Suppressor macrophage treated with lipopolysaccharide for 1 hour (primary cell): ENCODE measurements at regions not wholly inside any gene's neighbourhood (a gene's known extent, or its start where the extent isn't known, plus 50 kb on each side); places are given as distances from the start of the nearest gene placed in this dataset.
A peak's percentile ranks its signal among the peaks of the same experiment; 100 is the strongest.
"Not testable (repeated sequence)": the region's sequence is repeated elsewhere in the genome, so short reads cannot be mapped to it uniquely, and the experiment has no call there.

Experiments
- DNase-seq, 3 donors: peaks; one replicate each; pipeline ENCODE4 v3.0.0-alpha.2; 2020 to 2022

DNA sequence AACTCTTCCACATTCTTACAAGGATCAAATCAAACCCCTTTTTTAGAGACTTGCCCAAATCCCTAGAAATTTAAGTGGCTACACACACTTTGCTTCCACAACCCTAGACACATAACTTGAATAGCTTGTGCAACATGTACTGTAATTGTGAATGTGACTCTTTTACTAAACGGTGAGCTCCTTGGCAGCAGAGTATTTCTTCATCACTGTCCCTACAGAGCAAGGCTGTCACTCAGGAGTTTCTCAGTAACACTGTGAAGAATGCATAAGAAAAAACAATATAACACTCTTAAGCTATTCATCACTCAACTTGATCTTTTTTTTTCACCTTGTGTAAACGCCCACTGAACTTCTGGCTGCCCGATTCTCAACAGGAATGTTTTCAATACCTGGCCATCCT, 53.8 kb upstream of the ADAMTS18 start:
- no peak for DNase-seq

DNA sequence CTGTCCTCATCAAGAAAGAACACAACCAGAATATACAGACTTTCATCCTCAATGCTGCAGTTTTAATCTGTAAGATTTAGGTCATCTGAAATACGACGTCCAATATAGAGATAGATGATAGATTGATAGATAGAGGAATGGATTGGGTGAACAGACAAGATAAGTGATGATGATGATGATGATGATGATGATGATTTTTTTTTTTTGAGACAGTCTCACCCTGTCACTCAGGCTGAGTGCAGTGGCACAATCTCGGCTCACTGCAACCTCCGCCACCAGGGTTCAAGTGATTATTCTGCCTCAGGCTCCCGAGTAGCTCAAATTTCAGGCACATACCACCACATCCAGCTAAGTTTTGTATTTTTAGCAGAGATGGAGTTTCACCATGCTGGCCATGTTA, 56.3 kb upstream of the ADAMTS18 start:
- DNase-seq: no peak

DNA sequence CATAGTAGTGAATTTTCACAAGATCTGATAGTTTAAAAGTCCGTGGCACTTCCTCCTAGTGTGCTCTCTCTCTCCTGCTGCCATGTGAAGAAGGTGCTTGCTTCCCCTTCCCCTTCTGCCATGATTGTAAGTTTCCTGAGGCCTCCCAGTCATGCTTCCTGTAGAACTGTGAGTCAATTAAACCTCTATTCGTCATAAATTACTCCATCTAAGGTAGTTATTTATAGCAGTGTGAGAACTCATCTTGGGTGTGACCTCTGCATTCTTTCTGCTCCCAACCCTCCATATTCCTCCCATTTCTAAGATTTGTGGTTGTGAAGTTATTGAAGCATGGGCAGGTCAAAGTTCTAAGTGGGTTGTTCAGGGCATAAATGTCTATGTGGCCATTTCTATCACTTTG, 62.1 kb upstream of the ADAMTS18 start:
- no peak for DNase-seq

DNA sequence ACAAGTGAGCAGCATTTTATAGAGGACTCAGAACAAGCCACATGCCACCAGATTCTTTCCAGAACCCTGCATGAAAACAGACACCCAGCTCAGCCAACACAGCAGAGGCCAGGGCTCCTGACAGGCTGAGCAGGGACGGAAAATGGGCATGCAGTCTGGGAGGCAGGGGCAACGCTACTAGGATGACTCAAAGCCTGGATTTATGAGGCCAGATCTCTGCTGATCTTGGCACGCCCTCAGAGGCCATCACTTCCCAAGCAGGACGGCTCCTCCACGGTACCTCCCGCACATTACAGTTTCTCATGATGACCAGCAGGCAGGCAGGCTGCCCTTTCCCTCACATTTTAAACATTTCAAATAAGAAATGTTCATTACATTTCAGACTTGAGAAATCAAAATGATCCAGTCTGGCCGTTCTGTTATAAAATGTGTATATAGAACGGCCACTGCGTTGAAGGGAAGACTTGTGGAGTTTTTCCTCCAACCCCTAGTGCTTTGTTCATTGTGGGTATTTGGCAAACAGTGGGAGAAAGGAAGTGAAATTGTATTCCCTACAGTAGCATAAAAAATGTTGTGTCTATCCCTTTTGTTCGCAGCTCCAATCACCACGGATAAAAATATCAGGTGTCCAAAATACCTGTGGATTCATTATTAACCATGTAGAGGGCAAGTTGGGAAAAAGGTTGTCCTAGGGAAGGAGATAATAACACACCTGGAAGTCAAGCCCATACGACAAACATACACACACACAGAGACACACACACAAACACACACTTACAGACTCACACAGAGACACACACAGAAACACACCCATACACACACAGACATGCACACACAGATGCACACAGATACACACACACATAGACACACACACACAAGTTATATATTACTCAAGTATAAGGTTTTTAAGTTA, 64.8 kb upstream of the ADAMTS18 start:
- no peak for DNase-seq

DNA sequence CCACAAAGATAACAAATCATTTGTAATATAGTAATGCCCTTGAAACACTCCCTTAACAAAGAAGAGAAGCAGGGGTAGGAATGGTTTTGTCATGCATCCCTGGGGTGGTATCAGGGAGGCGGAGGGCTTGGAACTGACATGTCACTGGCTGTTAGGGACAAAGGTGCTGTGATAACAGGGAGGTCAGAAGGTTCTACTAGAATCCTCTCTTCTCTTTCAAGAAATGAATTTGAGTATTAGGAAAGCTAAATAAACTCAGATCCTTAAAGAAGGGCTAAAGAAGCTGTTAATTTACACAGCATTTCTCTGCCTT, 65.4 kb upstream of the ADAMTS18 start:
- DNase-seq: no peak

DNA sequence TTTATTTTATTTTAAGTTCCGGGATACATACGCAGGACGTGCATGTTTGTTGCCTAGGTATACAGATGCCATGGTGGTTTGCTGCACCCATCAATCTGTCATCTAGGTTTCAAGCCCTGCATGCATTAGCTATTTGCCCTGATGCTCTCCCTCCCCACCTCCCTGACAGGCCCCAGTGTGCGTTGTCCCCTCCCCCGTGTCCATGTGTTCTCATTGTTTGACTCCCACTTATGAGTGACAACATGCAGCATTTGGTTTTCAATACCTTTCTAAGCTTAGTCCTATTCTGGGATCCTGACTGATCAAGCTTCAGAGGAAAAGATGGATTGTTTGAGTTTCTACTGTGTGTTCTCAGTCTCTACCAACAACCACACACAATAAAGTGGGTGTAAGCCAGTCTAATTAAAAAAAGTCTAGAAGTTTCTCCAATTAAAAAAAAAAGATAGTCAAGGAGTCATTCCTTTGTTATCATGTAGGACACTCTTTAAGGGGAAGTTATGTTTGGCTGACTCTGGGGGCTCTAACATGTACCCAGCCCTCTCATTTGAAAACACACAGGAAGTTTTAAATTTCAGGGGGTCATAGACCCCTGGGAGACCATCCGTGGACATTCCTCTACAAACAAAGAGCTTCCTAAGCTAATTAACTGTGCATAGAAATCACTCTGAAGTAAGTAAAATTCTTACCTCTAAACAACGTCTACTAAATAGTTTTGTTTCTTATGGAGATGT, 66.3 kb upstream of the ADAMTS18 start:
- no peak for DNase-seq

DNA sequence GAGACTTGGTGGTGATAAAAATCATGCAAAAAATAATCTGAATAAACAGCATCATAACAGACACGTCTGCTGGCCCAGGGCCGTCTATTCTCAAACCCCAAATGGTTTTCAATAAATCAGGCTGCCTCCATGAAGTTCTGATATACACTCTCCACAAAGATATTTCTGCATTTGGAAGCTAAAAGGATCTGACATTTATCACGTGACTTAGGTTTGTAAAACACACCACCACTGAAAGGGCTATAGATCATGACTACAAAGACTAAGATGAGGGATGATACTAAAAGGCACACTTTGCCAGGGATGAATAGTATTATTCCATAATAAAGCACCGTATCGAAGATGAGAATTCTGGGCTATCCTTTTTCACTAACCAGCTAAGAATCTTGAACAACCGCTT, 67.6 kb upstream of the ADAMTS18 start:
- DNase-seq: no peak

DNA sequence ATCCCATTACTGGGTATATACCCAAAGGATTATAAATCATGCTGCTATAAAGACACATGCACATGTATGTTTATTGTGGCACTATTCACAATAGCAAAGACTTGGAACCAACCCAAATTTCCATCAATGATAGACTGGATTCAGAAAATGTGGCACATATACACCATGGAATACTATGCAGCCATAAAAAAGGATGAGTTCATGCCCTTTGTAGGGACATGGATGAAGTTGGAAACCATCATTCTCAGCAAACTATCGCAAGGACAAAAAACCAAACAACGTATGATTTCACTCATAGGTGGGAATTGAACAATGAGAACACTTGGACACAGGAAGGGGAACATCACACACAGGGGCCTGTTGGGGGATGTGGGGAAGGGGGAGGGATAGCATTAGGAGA, 71.7 kb upstream of the ADAMTS18 start:
- DNase-seq: not testable (repeated sequence)

DNA sequence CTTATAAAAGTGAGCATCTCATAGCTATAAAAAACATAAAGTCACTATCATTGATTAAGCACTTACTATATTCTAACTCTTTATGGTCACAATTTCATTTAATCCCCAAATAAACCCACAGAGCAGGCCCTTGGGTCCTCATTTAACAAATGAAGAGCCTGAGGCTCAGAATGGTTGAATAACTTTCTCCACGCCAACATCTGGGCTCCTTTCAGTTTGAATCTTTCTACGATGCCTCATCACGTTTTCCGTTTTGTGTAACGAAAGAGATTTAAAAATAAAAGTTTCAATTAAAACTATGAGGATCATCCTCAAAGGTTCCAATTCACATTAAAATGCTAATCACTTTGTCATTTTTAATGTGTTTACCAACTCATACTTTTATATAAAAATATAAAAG, 74.2 kb upstream of the ADAMTS18 start:
- DNase-seq: no peak

DNA sequence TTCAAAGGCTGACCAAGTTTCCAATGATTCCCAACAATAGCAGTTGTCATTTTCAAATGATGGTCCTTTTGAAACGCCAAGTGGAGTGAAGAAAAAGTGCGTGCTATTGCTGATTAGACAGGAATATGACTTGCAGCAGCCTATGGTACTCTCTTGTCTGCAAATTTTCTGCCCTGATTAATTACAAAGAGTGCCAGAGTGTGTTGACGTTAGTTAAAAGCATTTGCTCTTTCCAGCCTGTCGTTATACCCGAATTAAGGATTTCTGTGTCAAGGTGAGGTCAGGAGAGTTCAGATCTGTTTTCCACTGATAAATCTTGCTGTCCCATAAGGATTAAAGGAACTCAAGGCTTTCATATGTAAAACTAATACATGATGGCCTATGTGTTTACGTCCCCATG, 75.0 kb upstream of the ADAMTS18 start:
- no peak for DNase-seq

DNA sequence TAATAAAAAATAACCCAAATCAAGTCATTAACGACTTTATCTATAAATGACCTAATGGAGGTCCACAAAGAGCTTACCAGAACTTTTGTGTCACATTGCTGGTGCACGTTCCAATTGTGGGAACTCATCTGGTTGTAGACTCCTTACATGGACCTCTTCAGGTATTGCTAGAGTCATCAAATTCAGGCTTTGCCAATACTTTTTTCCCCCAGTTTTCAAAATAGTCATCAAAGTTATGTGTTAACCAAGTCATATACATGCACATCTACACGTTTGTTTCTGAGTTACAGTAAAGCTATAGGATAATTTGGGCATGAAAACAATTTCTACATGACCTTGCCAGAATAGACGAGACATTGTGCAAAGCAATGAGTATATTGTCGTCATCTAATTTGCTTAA, 76.2 kb upstream of the ADAMTS18 start:
- no peak for DNase-seq

DNA sequence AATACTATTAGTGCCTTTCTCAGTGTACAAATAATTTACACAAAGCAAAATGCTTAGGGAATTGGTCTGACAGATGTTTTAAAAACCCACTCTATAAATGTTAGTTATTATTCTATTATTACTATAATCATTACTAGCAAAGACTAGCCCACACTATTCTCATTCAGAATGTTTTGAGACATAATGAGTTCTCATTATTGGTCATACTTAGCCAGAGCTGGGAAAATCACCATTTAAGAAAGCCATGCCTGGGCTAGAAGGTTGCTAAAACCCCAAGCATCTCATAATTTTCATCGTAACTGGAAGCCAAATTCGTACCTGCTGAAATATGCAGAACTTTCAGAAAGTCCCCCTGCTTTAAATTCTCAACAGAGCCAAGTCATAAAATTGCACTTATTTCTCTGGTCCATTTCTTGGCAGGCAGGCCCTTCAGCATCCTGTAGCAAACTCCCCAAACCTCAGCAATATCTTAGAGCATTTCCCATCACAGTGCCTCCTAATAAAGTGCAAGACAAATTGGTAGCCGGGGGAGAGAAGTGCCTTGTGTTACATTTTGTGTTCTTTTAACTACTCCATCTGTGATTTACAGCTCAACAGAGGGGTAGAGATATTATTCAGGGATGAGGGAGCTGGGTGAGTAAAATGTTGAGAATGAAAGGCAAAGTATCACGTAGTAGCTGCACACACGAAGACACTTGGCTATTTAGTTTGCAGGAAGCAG, 79.8 kb upstream of the ADAMTS18 start:
- no peak for DNase-seq

DNA sequence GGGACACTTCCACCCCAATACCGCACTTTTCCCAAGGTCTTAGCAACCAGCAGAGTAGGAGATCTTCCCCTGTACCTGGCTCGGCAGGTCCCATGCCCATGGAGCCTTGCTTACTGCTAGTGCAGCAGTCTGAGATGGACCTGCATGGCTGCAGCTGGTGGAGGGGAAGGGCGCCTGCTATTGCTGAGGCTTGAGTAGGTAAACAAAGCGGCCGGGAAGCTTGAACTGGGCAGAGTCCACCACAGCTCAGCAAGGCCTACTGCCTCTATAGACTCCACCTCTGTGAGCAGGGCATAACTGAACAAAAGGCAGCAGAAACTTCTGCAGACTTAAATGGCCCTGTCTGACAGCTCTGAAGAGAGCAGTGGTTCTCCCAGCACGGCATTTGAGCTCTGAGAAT, 90.4 kb upstream of the ADAMTS18 start:
- not testable (repeated sequence) for DNase-seq

DNA sequence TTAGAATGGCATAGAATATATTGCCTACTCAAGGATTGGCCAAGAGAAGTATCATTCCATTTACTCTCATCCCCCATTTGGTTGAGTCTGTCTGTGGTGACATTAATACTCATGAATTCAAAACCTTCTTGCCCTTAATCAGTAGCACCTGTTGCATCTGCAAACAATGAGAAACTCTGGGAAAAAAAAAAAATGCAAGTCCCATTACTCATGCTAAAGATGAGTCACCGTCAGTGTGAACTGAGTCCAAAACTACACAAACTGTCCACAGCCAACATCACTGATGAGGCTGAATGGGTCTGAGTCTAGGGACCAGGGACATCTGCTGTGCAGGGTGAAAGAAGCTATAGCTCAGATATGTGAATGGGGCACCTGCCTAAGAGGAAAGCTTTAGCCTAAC, 96.9 kb upstream of the ADAMTS18 start:
- peak in 1 of 3 donors; percentile 1 for DNase-seq

DNA sequence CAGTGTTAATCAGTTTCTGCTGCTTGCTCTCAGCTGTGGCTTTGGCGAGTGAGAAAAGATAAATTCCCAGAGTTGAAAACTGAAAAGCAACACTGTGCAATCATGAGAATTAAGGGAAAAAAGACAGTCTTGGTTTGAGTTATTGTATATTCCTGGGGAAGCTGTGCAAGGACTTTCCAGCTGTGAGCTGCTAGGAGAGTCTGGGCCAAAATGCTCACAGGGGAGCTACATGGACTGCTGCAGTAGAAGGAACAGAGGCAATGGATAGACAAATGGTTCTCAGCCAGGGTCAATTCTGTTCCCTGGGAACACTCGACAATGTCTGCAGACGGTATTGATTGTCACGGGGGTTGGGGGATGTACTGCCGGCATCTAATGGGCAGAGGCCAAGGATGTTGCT, 102.0 kb upstream of the ADAMTS18 start:
- DNase-seq: no peak

DNA sequence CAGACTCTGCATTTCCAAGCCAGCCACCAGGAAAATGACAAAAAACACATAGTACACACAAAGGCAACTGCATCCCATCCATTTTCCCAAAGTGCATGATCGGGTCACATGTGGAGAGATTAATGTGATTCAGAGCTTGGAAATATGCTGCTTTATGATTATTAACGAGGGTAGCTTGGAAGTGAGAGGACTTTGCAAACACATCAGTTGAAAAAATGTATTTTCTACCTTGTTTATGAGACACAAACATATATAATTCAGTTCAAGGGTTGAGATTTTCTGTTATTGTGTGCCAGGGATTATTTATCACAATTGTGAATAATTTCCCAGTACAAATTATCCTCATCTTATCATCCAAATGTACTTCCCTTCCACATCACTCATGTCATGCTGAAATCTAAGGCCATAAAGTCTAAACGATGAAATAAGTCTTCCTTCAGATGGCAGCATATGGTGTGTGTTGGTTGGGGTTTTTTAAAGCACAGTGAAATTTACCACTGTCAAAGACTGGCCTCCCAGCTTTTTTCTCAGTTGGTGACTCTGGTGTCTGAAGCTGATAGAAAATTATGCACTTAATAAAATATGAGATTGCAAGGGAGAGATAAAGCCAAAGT, 104.7 kb upstream of the ADAMTS18 start:
- DNase-seq: no peak

DNA sequence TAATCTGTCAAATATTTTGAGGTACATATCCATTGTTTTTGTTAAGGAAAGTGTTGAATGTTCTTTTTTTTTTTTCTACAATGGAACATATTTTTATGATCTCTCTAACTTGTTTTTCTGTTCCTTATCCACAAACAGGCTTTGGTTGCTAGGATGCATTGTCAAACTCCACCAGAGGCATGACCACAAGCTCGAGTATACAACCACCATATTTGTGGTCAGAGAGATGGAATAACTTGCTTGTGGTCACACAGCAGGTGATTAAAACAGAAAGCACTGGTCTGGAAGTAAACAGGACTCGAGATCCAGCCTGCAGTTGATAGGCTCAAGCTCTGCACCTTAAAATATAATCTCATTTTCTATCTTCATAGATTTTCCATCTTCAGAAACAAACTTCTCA, 105.8 kb upstream of the ADAMTS18 start:
- DNase-seq: no peak

DNA sequence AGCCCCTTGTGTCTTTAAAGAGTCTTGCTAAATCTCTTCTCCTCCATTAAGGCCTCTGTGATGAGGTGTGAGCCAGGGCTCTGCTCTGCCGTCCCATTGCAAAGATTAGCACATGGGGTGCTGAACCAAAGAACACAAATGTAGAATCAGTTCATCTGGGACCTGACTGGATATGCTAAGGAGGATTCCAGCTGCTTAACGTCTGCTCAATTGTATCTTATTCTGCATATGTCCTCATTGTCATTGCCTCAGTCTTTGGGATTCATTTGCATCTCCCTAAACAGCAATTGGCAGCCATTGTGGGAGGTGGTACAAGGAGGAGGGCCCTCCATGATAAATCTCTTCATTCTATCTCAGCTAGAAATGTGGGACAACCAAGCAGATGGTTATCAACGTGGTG, 106.3 kb upstream of the ADAMTS18 start:
- no peak for DNase-seq

DNA sequence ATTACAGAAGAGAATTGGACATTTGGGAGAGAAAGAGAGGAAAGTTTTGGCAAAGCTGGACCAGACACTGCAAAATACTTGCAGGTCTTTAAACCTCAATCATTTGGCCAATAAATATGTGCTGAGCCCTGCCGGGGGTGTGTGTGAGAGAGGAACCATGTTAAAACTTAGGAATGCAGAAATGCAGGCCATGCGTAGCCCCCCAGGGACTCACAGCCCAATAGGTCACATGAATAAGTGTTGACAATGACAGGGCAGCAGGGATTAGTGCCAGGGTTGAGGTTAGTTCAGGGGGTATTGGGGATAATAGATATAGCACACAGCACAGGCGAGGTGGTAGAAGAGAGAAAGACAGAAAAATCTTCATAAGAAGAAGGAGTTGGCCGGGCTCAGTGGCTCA, 113.3 kb upstream of the ADAMTS18 start:
- no peak for DNase-seq

DNA sequence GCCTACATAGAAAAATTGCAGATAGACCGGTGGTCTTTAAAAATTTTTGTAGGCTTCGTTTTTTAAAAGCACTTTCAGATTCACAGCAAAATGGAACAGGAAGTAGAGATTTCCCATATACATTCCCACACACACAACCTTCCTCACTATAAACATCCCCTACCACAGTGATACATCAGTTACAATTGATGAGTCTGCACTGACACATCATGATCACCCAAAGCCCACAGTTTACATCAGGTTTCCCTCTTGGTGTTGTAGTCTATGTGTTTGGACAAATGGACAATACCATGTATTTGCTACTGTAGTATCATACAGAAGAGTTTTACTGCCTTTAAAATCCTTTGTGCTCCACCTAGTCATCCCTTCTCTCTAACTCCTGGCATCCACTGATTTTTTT, 113.9 kb upstream of the ADAMTS18 start:
- peak; percentile 11 to 36 (median 26) for DNase-seq

DNA sequence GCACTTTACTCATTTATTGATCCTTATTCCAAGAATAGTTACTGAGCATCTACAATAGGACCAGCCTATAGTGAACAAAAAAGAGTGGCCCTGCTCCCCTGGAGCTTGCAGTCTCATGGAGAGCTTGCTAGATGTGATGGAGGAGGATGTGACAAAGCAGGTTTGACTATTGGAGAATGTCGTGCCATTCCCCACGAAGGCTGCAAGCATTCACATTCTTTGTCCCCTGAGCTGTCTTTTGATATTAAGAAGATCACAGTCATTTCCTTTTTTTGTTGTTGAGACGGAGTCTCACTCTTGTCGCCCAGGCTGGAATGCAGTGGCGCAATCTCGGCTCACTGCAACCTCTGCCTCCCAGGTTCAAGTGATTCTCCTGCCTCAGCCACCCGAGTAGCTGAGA, 115.0 kb upstream of the ADAMTS18 start:
- DNase-seq: no peak

DNA sequence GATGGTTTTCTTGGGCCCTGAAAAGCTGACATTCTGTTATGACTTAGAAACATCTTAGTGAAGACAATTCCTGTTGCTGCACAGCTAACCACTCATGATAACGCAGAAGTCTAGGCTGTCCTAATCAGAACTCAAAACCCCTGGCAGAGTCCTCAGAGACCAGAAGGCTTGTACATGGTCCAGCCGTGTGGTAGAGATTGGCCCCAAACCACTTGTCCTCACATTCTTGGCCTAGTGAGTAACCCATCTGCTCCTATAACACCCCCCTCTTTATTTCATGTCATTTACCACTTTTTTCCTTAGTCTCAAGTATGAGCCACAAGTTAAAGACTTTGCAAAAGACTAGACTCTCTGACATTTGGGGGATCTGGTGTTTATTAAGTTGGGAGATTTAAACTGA, 116.5 kb upstream of the ADAMTS18 start:
- no peak for DNase-seq

DNA sequence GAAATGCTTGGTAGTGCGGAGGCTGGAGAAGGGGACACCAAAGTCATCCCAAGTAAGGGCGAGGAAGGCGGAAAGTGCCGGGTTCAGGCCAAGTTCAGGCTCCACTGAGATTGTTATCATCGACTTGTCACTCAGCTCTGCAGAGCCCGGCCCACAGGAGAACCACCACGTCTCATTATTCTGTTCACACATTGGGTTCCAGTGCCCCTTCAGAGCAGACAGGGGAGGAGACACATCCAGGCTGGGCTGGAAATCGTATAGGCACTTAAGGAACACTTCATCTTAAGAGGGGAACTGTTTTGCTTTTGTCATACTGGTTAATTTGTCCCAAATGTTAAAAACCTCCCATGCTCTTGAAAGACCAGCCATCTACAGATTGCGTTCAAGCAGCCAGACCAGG, 118.3 kb upstream of the ADAMTS18 start:
- DNase-seq: no peak

DNA sequence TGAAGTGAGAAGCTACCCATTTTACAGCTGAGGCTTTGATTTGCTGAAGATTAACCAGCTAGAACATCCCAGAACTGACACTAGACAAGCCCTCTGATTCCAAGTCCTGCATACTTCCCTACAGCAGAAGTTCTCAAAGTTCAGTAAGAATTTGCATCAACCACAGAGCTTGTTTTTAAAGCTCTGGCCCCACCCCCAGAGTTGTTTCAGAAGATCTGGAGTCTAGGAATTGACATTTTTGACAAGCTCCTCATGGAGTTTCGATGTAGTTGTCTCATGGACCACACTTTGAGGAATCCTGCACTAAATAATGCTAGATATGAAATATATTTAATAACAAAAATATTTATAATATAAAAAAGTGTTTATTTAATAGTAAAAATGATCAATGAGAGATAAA, 120.3 kb upstream of the ADAMTS18 start:
- no peak for DNase-seq
